GM06990 (cell line): ENCODE measurements at regions not wholly inside any gene's neighbourhood (a gene's known extent, or its start where the extent isn't known, plus 50 kb on each side); places are given as distances from the start of the nearest gene placed in this dataset.

Source experiments
- DNase-seq: peaks from one replicate; pipeline ENCODE4 v3.0.0-alpha.2; 2011; ENCODE audit not compliant: insufficient read length; ENCODE audit errors: extremely low read depth
- H3K27me3 ChIP-seq: replicated peaks from 2 replicates; pipeline ENCODE4 v1.6.0; 2011; ENCODE audit warnings: low read length; ENCODE audit not compliant: control insufficient read depth, insufficient read depth
- H3K36me3 ChIP-seq: 2 replicates; pipeline ENCODE4 v1.5.1; 2011; ENCODE audit warnings: low read length; ENCODE audit not compliant: control insufficient read depth, insufficient read depth
- H3K4me3 ChIP-seq: replicated peaks from 2 replicates; pipeline ENCODE4 v1.5.1; 2011; ENCODE audit warnings: low read depth, mild to moderate bottlenecking, control low read depth, low read length
- CTCF ChIP-seq: IDR thresholded peaks from 2 replicates; pipeline ENCODE4 v1.5.1; 2011; ENCODE audit warnings: low read length, control low read depth, mild to moderate bottlenecking, inconsistent platforms; ENCODE audit not compliant: insufficient read depth, poor library complexity, severe bottlenecking

GRCh38 chr9:89668216-89668865, 63.5 kb downstream of the GADD45G start:
- Histone ChIP-seq H3K27me3 (no peaks in the 10 kb centered on the region; the same call in 1 of the 2 replicates), H3K4me3 (no peak overlapping the region), H3K36me3 (no peaks in the 10 kb centered on the region)
- DNase-seq = no peak
- no peak for TF ChIP-seq CTCF

- no peak for DNase-seq
- H3K4me3 ChIP-seq = no peak overlapping the region
- no peaks in the 10 kb centered on the region for H3K36me3 ChIP-seq
- no peaks in the 10 kb centered on the region; the same call in 1 of the 2 replicates for H3K27me3 ChIP-seq
- no peak for TF ChIP-seq CTCF
These were observed 64.0 kb downstream of the GADD45G start for GRCh38 chr9:89668866-89669246.

- no peaks in the 10 kb centered on the region; the same call in 1 of the 2 replicates for H3K27me3 ChIP-seq
- DNase-seq = no peak
- no peak overlapping the region for H3K4me3 ChIP-seq
- no peaks in the 10 kb centered on the region for H3K36me3 ChIP-seq
- TF ChIP-seq CTCF = no peak
These were observed 64.6 kb downstream of the GADD45G start for GRCh38 chr9:89669361-89669842.

GRCh38 chr9:89670114-89670513, 65.3 kb downstream of the GADD45G start:
- no peak for DNase-seq
- no peaks in the 10 kb centered on the region; the same call in 1 of the 2 replicates for H3K27me3 ChIP-seq
- no peak overlapping the region for H3K4me3 ChIP-seq

GRCh38 chr9:89670801-89671434, 66.1 kb downstream of the GADD45G start:
- no peak overlapping the region for H3K4me3 ChIP-seq
- no peaks in the 10 kb centered on the region for H3K36me3 ChIP-seq
- no peak for TF ChIP-seq CTCF
- H3K27me3 ChIP-seq = no peaks in the 10 kb centered on the region; the same call in 1 of the 2 replicates
- no peak for DNase-seq

More at GRCh38 chr9:89670114-89670513, 65.3 kb downstream of the GADD45G start:
- no peak for TF ChIP-seq CTCF
- no peaks in the 10 kb centered on the region for H3K36me3 ChIP-seq
